ENCODE measurements at regions not wholly inside any gene's neighbourhood (a gene's known extent, or its start where the extent isn't known, plus 50 kb on each side); places are given as distances from the start of the nearest gene placed in this dataset.

- TF ChIP-seq SUZ12 (IDR thresholded peaks at IDR 0.05; ENCODE audit: extremely low read depth, insufficient read depth, insufficient read length) (no peak), YY1 (IDR thresholded peaks at IDR 0.05; ENCODE audit: insufficient read depth, insufficient read length) (no peak)
Observed at GRCh38 chr7:34421526-34421925, 236.5 kb upstream of the NPSR1 start.
